Stimulated activated CD4-positive, alpha-beta T cell treated with anti-CD3 and anti-CD28 coated beads, TNF-alpha, amount 100 ng/mL, for 4 hours (primary cell): ENCODE measurements at regions not wholly inside any gene's neighbourhood (a gene's known extent, or its start where the extent isn't known, plus 50 kb on each side); places are given as distances from the start of the nearest gene placed in this dataset.

ENCODE experiments used
- DNase-seq, 3 experiments: peaks; one replicate each; pipeline ENCODE4 v3.0.0-alpha.2; 2020; ENCODE audit warnings: low read depth in 3 of 3

DNA sequence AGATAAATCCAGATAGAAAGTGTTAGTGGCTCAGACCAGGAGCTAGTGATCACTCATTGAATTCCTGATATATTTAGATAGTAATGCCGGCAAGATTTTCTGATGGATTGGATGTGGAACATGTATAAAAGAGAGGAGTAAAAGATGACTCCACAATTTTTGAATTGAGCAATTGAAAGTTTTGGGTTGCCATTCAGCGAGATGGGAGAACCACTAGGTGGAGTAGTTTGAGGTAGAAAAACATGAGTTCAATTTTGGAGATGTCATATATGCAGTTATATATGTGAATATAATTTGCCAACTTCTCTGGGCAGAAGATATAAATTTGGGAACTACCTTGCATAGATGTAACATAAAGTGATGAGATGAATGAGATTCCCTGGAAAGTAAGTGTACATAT is 502.5 kb upstream of the SEMA6A start:
- DNase-seq = no peak

DNA sequence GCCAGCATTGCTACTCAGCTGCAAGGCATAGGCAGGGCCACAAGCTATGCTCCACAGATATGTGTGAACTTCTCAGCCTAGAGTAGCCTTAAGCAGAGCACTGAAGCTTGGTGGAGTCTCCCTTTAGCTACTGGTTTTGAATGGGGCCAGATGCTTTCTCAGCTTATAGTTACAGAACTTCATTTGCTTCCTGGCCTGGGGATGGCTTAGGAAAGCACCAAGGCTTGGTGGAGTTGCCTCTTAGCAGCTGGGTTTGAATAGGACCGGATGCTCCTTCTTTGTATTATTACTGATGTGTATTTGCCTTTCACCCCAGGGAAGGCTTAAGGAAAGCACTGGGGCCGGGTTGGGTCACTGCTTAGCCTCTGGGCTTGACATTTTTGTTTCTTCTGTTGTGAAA is 497.8 kb upstream of the SEMA6A start:
- DNase-seq = no peak

DNA sequence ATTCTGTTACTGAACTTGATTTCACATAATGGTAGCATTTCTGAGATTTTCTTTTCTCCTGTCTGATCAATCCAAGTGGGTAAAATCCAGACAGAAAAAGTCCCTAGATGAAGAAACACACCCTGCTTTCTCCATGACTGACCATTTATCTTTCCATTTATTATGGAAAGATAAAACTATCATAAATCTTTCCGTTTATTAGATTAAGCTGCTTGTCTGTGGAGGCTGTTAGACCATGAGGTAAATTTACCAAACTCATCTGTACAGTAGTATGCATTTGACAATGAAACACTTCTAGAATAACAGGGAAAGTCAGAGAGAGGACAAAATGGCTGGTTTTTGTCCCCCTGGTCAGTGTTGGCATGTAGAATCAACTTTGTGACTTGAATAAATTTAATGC is 491.2 kb upstream of the SEMA6A start:
- no peak for DNase-seq

DNA sequence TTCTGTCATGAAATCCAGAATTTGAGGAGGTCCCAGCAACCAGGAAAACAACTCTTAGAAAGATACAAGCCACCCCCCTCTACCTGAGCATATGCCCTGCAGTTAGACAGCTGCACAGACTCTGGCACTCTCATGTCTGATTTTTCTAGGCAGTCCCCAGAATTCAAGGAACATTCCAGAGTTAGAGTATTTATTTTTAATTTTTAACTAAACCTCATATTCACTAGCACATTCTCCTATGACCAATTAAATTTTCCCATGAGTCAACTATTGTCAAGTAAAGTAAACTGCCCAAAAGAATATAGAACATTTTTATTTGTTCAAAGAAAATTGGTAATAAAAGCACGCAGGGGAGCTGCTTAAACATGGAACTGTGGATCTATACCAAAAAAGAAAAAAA is 490.5 kb upstream of the SEMA6A start:
- DNase-seq = no peak

DNA sequence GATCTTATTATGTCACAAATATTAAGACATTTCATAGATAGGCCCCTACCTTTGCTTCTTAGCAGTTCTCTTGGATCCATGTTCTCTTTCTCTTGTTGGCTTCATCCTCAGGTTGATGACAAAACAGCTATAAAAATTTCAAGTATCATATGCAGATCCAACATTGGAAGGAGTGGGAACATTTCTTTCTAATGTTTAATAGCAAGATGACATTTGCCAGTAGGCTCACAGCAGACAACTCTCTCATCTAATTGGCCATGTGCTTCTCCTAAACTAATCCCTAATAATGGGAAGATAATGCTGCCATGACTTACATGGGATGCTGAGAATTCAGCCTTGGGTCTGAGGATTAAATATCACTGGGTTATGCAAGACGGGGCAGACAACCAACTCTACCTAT is 485.5 kb upstream of the SEMA6A start:
- no peak for DNase-seq

DNA sequence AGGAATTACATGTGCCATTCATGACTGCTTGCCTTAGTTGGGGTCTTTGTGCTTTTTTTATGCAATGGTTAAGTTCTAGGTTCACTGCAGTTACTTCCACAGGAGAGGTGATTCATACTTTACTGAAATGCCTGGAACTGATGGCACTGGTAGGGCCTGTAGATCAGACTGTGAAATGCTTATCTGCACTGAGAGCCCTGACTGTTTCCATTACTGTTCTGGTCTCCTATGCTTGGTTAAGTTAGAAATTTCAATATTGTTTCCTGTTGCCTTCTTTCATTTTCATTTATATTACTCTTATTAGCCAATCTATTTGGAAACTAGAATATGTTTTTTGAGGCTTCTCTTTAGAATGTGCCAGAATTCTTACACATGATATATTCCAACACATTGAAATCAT is 484.1 kb upstream of the SEMA6A start:
- DNase-seq = no peak

DNA sequence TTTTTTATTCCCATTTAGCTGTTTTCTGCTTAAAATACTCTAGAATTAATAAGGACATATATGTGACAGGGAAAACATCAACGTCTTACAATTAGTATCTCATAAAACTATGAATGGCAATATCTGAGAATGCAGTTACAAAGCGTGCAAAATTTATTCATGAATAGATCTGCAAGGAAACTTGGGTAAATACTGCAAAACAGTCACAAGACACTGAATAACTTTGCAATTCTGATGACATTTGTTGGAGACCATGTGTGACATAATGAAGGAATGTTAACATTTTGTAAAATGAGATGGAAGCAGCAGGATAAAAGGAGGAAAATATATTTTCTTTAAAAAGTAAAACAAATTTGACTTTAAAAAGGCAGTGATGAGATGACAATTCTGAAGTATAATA is 480.9 kb upstream of the SEMA6A start:
- no peak for DNase-seq

DNA sequence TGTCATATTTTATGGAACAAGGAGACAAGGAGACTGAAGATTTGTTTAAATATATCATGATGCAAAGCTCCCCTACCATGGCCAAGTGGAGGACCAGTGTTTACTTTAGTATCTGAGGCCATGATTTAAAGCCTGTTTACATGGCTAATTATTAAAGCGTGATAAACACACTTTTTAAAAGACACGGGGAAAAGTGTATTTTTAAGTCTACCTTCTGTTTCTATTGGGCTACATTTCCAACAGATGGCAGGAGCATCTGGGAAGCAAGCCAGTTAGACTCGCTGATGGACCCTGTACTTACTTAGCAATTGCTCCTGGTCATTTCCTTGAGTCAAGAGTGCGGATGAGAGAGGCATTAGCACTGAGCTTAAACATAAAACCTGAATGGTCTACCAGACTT is 480.3 kb upstream of the SEMA6A start:
- DNase-seq = no peak

DNA sequence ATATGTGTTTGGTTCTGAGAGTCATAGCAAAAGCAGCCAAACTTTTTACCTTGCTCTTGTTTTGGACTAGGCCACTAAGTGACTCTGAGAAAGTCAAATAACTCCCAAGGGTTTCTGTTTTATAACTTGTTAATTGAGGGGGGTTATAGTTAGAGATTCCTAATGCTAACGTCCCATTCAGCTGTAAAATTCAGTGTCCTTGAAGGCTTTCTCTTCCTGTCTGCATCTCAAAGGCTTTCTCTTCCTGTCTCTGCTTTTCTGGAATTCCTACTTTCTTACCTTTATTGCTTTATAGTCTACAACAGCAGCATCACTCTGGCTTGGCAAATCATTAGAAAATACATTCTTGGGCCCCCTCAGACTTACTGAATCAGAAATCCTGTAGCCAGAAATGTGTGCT is 479.5 kb upstream of the SEMA6A start:
- DNase-seq = no peak

DNA sequence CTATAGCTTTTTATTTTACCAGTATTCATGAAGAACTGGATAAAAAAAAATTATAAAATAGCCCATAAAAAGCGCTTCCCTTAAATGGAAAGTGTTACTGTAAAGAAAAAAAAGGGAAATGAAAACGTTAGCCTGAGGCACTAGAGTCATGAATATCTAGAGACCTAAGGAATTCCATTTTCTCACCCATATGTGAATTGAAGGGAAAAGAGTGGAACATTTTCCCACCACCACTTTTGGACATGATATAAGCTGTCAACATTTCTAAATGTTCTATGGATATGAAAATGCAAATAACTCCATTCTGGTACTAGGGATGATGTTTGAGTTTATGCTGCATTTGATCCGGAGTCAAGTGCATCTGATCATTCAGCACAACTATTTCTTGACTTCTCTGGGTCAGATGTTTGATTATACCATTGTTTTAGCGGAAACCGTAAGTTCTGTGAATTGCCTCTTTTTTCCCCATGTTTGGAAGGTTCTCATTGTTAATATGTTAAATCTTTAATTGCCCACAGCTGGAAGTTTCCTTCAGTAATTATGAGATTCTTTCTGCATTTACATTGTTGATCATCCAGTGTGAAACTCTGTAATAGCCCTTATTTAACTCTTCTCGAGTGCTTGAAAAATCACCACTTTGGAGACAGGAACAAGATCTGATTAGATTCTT is 467.4 kb upstream of the SEMA6A start:
- DNase-seq = no peak

DNA sequence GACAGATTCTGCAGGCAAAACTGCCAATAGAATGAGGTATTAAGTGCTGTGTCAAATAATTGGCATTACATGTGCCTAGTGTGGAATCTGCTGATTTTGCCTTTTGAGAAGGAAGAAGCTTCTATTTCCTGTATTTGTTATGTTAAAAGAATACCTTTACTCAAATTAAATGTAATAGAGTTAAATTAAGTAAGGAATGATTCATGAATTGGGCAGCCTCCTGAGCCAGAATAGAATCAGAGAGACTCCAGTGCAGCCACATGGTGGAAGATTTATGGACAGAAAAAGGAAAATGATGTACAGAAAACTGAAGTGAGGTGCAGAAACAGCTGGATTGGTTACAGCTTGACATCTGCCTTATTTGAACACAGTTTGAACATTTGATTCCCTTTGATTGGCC is 464.4 kb upstream of the SEMA6A start:
- DNase-seq = no peak

DNA sequence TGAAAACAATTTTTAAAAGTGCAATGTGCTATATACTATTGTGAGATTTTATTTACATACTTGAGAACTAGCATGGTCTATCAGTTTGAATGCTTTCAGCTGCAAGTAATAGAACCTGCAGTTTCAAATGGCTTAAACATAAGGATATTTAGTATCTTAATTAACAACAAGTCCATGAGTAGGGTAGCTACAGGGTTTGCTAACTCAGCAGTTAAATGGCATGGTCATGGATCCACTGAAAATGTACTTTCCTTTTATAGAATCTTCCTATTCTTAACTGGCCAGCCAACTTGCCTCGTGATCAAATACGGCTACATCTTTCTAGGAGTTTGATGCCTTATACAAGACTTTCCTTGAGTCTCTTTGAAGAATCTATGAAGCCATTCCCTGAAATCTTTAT is 452.8 kb upstream of the SEMA6A start:
- no peak for DNase-seq

DNA sequence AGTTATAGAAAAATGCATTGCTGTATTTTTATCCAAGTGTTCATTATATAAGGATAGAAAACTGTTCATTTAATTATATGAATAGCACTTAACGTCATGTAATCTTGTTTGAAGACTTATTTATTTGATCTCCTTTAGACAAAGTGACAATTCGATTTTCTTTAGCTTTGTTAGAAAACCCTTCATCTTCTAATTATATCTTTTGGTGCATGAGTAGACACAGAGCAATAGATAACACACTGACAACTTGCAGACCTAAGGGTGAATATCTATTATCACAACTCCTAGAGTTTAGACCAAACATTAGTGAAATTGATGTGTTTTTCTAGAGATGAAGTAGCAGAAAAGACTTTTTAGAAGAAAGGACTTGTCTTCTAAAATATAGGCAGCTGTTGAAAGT is 446.4 kb upstream of the SEMA6A start:
- DNase-seq = no peak

DNA sequence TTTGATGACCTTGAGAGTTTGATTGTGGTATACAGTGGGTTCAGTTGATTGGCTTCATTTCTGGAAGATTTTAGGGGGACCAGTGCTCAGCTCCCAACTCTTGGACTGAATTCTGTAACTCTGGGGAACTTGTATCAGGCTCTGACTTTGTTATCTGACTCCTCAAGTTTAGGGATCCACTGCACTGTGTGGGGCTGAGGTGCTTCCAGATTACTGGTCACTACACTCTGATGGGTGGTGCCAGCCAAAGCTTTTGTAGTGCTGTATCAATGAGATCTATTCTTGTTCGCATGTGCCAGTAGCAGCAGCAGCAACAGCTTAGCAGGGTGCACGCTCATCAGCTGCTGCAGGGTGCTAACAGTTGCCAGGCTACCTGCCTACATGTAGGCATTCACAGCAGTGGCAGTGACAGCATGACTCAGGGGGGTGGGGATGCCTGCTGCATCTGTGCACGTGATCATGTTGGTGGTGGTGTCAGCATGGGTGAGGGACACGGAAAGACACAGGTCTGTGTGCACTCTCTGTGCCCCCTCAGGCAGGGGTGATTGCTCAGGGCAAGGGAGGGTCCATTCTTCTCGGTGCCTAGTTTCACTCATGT is 438.8 kb upstream of the SEMA6A start:
- DNase-seq = no peak

DNA sequence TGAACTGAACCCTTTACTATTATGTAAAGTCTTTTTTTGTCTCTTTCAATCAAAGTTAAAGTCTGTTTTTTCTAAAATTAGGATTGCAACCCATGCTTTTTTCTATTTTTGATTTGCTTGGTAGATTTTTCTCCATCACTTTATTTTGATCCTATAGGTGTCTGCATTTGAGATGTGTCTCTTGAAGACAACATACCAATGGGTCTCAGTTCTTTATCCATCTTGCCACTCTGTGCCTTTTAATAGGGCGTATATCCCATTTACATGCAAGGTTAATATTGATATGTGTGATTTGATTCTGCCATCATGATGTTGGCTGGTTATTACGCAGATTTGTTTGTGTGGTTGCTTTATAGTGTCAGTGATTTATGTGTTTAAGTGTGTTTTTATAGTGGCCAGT is 436.0 kb upstream of the SEMA6A start:
- DNase-seq = no peak

DNA sequence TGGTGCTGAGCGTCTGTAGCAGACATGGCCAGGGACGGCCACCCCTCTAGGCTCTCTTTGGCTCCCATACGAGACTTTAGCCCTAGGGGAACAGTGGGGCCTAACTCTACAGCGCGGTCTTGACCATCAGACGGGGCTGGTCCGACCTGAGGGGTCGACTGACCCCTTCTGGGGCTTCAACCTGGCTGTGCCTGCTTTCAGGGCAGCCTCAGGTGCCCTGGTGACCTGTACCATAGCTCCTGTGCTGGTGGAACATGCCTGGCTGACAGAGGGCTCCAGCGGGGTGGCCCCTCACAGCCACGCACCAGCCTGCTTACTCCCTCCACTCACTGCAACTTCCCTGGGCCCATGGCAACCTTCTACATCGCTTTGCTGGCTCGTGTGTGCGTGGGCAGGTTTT is 423.4 kb upstream of the SEMA6A start:
- DNase-seq = no peak

DNA sequence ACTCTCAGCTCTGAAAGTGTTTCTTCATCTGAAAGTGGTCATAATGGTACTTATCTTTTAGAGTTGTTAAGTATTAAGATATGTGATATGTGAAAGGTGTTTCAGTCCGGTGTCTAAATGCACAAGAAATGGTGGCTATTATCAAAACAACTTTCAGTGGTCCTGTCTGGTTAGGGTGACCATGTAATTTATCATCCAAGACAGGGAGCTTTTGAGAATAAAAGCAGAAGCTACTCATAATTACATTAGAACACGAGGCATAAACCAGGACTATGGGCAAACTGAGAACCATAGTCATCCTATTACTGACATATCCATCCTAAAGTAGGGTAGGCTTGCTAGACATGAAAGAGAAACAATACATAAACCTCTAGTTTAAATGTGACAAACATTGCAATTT is 418.1 kb upstream of the SEMA6A start:
- no peak for DNase-seq

DNA sequence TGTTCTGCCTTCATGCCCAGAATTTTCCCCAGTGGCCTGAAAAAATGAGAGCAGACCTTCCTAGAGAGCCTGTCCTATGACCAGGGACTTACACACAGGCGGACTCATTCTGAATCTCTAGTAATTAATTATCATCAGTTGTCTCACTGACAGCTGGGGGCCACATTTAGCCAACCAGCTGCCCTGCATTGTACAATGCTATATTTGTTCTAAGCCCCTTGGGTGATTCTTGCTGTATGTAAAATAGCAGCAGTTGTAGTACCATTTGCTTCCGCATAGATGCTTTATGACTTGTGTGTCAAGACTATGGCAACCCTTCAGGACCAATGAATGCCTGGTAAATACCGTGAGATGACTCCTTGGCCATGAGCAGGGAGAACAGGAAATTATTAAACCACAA is 415.4 kb upstream of the SEMA6A start:
- no peak for DNase-seq

DNA sequence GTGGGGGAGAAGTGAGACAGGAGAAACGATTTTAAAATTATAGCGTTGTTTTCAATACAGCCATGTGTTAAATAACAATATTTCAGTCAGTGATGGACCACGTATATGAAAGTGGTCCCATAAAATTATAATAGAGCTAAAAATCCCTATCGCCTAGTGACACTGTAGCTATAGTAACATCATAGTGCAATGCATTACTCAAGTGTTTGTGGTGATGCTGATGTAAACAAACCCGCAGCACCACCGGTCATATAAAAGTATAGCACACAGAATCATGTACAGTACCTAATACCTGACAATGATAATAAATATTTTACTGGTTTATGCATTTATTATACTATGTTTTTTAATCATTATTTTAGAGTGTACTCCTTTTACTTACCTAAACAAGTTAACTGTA is 407.4 kb upstream of the SEMA6A start:
- no peak for DNase-seq

DNA sequence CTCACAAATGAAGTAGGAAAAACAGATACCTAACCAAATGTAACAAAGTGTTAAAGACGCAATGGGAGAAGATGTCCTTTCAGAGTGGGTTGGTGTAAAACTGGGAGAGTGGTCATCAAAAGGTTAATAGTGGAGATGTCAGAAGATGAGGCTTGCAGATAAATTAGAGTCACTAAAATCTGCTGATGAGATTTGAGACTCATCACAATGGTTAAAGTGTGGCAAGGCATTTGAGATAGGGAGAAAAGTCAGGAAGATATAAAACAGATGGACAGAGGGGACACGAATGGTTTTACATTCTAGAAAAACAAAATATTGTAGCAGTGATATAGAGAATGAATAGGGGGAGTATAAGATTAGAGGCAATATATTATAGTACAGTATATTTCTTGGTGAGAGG is 406.0 kb upstream of the SEMA6A start:
- DNase-seq = no peak

DNA sequence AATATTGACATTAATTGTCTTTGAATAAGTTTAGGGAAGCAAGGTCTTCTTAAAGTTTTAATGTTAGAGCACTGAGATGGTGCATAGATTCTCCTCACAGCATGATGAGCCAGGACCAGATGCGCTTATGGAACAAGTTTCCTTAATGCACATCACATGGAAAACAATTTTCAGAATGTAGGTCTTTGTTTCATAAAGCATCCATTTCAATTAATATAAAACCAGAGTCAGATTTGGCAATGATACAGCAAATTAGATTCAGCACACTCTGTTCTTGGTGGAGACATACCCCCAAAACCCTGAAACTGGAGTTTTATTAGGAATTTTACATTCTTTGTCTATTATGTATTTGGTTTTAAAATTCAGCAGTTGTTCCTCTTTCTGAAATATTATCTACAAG is 402.1 kb upstream of the SEMA6A start:
- DNase-seq = no peak

DNA sequence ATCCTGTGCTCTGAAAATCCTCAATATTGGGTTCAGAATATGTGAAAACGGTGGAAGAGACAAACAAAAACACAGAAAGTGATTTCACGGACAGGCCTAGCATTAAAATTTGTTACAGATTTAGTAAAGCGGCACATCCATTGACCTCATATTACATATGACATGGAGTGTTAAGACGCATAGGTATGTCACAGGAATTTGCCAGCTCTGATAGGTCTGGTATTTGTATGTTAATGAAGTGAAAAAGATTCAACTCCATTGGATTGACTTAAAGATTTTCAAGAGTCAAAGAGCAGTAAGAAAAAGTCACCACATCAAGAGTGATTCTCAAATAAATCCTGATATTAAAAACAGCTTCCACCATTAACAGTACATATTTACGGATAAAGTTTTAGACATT is 396.5 kb upstream of the SEMA6A start:
- DNase-seq = no peak

DNA sequence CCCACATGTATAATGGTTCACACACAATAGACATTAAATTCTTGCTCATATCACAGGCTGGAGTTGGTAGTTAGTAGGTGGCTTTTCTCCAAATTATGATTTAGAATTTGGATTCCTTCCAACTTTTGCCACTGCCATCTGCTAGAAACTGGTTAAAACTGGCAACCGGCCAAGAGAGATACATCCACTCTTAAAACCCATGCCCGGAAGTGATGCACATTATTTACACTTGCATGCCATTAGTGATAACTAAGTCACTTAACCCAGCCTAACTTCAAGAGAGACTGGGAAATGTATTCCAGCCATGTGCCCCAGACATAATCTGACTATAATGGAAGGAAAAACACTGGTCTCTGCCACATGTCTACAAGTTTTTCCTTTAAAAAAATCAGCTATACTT is 395.7 kb upstream of the SEMA6A start:
- DNase-seq = no peak

DNA sequence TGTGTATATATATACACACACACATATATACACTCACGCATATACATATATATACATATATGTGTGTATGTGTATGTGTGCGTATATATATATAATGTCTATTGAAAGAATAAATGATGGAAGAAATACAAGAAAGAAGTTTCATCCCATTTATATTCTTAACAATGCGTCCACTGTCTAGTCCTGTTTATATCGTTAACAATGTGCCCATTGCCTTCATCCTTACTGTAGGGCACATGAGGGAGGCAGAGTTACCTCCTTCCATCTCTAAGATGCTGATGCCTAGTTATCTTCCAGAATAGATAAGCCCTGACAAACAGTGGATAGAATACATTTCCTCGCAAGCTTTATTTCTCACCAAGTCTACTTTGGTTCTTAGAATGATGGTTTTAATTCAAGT is 389.8 kb upstream of the SEMA6A start:
- DNase-seq = no peak
